Tongue (tissue), 1 donor: ENCODE measurements at regions not wholly inside any gene's neighbourhood (a gene's known extent, or its start where the extent isn't known, plus 50 kb on each side); places are given as distances from the start of the nearest gene placed in this dataset.
A peak's percentile ranks its signal among the peaks of the same experiment; 100 is the strongest.

Experiments
- DNase-seq: peaks from one replicate; pipeline ENCODE4 v3.0.0-alpha.2; 2015

DNA sequence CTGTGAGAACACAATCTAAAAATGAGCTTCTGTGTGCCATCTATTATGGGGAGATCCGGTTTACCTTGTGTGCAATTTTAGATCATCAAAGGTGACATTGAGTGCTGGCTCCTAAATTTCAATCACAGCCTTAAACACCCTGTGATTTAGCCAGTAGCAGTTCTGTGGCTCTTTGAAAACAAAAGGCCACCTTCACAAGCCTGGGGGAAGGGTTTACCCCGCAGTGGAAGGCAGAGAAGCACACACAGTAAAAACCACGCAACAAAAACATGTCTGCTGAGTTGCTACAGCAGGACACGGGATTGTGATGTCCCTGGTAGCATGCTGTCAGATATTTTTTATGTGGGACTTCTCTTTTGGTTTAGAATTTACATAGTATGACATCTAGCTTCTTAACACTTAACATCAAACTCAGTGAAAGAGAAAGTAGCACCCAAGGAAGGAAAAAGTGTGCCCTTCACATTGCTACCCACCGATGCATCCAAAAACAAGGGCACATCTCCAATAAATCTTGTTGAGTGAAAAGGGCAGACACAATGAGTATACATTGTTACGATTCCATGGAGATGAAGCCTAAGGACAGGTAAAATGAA lies 56.1 kb upstream of the RNF152 start:
- DNase-seq, result no peak

- DNase-seq, result peak; percentile 64
These were observed 55.5 kb upstream of the RNF152 start for GRCh38 chr18:61948281-61948741.

- DNase-seq, result peak; percentile 60
These were observed 53.6 kb upstream of the RNF152 start for GRCh38 chr18:61946449-61946848.

DNA sequence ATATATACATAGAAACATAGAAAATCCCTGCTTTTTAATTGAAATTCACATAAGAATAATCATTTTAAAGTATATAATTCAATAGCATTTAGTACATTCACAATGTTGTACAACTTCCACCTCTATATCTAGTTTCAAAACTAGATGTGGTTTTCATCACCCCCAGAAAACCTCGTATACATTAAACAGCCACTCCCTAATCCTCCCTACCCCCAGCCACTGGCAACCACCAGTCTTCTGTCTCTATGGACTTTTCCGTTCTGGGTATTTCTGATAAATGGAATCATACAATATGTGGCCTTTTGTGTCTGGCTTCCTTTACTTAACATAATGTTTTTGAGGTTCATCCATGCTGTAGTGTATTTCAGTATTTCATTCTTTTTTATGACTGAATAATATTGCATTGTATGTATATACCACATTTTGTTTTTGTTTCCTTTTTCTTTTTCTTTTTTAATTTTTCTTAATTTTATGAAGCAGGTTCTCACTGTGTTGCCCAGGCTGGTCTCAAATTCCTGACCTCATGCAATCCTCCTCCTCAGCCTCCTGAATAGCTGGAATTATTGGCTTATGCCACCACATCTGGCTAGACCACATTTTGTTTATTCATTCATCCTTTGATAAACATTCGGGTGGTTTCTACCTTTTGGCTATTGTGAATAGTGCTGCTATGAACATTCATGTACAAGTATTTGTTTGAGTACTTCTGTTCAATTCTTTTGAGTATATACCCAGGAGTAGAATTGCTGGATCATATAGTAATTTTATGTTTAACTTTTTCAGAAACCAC lies 50.6 kb upstream of the RNF152 start:
- DNase-seq, result no peak
